ENCODE measurements at regions not wholly inside any gene's neighbourhood (a gene's known extent, or its start where the extent isn't known, plus 50 kb on each side); places are given as distances from the start of the nearest gene placed in this dataset.

DNA sequence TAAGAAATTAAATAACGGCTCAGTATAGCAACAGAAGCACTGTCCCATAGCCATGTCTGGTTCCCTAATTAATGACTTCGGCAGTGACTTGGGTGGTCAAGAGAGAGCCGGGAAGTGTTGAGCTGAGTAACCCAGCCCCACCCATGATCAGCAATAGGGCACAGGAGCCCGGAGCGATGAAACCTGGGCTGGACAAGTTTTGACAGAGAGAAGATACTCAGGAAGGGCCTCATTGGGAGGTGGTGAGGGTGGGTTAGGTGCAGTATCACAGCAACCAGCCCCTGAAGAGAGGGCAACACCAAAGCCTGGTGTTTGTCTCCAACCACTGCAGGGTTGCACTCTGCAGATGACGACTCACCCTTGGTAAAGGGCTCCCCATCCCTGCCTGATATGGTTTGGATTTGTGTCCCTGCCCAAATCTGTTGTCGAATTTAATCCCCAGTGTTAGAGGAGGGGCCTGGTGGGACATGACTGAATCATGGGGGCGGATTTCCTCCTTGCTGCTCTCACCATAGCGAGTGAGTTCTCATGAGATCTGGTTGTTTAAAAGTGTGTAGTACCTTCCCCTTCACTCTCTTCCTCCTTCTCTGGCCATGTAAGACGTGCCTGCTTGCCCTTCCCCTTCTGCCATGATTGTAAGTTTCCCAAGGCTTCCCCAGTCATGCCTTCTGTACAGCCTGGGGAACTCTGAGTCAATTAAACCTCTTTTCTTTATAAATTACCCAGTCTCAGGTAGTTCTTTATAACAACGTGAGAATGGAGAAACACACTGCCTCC is 124.9 kb upstream of the MED13L start:
- H3K27me3 ChIP-seq (ENCODE audit: control insufficient read depth, insufficient read depth, low read length): no peaks in the 10 kb centered on the region
- H3K9me3 ChIP-seq (ENCODE audit: control insufficient read depth, low read length): no peaks in the 10 kb centered on the region
- no peak overlapping the region for H3K9ac ChIP-seq (ENCODE audit: low read length)

DNA sequence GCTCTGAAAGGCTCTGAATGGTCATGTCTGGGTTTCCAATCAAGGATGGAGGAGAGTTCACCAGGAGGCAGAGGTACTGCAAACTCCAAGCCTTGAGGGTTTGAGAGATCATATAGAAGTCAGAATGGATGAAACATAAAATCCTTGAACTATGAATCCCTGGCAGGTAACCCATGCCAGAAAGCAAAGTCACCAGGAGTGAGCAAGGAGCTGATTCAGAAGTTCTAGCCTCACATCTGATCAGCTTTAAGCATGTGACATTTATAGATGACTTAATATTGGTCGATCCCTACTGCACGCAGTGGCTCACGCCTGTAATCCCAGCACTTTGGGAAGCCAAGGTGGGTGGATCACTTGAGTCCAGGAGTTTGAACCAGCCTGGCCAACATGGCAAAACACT is 126.1 kb upstream of the MED13L start:
- Histone ChIP-seq H3K4me1 (ENCODE audit: control insufficient read depth, insufficient read depth, low read length) (no peaks in the 10 kb centered on the region), H3K36me3 (ENCODE audit: control insufficient read depth, insufficient read depth, low read length) (no peaks in the 10 kb centered on the region), H3K9ac (ENCODE audit: low read length) (no peak overlapping the region), H3K4me3 (ENCODE audit: low read length) (no peak overlapping the region), H3K27me3 (ENCODE audit: control insufficient read depth, insufficient read depth, low read length) (no peaks in the 10 kb centered on the region), H3K9me3 (ENCODE audit: control insufficient read depth, low read length) (no peaks in the 10 kb centered on the region)

More for the DNA sequence above, 124.9 kb upstream of the MED13L start:
- Histone ChIP-seq H3K4me1 (ENCODE audit: control insufficient read depth, insufficient read depth, low read length) (no peaks in the 10 kb centered on the region), H3K36me3 (ENCODE audit: control insufficient read depth, insufficient read depth, low read length) (no peaks in the 10 kb centered on the region), H3K4me3 (ENCODE audit: low read length) (no peak overlapping the region)

GRCh38 chr12:116404247-116404646 is 126.8 kb upstream of the MED13L start:
- H3K4me3 ChIP-seq (ENCODE audit: low read length): no peak overlapping the region
- H3K36me3 ChIP-seq (ENCODE audit: control insufficient read depth, insufficient read depth, low read length): no peaks in the 10 kb centered on the region
- no peaks in the 10 kb centered on the region for H3K27me3 ChIP-seq (ENCODE audit: control insufficient read depth, insufficient read depth, low read length)
- no peaks in the 10 kb centered on the region for H3K4me1 ChIP-seq (ENCODE audit: control insufficient read depth, insufficient read depth, low read length)
- no peak overlapping the region for H3K9ac ChIP-seq (ENCODE audit: low read length)
- H3K9me3 ChIP-seq (ENCODE audit: control insufficient read depth, low read length): no peaks in the 10 kb centered on the region

DNA sequence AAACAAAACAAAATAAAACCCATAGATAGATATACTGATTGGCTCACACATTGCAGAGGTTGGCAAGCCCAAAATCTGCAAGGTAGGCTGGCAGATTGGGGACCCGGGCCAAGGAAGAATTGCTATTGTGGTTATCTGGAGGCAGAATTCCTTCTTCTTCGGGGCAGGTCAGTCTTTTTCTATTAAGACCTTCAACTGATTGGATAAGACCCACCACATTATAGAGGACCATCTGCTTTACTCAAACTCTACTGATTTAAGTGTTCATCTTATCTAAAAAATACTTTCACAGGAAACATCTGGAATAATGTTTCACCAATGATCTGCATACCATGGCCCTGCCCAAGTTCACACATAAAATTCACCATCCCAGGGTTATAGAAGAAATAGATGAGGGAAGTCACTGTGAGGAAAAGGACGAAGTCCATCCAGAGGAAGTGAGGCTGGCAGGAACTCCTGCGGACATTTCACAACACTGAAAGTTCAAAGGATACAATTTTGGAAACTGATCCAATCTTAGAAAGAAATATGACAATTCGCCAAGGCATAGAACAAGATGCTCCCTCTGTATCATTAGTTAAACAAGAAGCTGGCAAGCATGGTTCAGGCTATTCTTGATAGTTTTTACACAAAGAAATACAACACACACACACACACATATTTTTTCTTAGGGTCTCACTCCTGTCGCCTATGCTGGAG is 127.6 kb upstream of the MED13L start:
- H3K27me3 ChIP-seq (ENCODE audit: control insufficient read depth, insufficient read depth, low read length): no peaks in the 10 kb centered on the region
- no peaks in the 10 kb centered on the region for H3K4me1 ChIP-seq (ENCODE audit: control insufficient read depth, insufficient read depth, low read length)
- H3K9ac ChIP-seq (ENCODE audit: low read length): no peak overlapping the region
- no peak overlapping the region for H3K4me3 ChIP-seq (ENCODE audit: low read length)
- no peaks in the 10 kb centered on the region for H3K9me3 ChIP-seq (ENCODE audit: control insufficient read depth, low read length)
- H3K36me3 ChIP-seq (ENCODE audit: control insufficient read depth, insufficient read depth, low read length): no peaks in the 10 kb centered on the region

- H3K4me1 ChIP-seq (ENCODE audit: control insufficient read depth, insufficient read depth, low read length): no peaks in the 10 kb centered on the region
- no peaks in the 10 kb centered on the region for H3K27me3 ChIP-seq (ENCODE audit: control insufficient read depth, insufficient read depth, low read length)
- H3K36me3 ChIP-seq (ENCODE audit: control insufficient read depth, insufficient read depth, low read length): no peaks in the 10 kb centered on the region
- no peaks in the 10 kb centered on the region for H3K9me3 ChIP-seq (ENCODE audit: control insufficient read depth, low read length)
- H3K9ac ChIP-seq (ENCODE audit: low read length): no peak overlapping the region
- H3K4me3 ChIP-seq (ENCODE audit: low read length): no peak overlapping the region
Observed at GRCh38 chr12:116406529-116406928, 129.0 kb upstream of the MED13L start.

DNA sequence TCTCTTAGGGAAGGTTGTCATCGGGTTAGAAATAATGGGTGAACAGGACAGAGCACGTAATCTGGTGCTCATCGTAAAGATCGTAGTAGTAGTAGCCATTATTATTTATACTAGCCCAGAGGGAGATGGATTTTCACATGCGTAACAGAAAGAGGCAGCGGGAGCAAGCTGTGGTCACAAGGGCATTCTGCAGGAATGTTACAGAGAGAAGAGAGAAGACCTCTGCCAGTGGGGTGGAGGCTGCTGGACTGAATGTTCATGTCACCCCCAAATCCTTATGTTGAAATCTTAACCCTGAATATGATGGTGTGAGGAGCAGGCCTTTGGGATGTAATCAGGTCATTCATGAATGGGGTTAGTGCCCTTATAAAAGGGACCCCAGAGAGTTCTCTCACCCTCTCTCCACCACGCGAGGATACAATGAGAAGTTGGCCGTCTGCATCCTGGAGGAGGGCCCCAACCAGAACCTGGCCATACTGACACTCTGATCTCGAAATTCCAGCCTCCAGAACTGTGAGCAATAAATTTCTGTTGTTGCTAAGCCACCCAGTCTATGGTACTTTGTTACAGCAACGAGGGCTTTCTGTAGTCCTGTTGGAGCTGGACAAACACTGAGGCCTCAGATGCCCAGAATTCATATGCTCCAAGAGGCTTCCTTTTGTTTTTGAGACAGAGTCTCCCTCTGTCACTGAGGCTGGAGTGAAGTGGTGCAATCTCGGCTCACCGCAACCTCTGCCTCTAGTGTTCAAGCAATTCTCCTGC is 131.2 kb upstream of the MED13L start:
- Histone ChIP-seq H3K27me3 (ENCODE audit: control insufficient read depth, insufficient read depth, low read length) (no peaks in the 10 kb centered on the region), H3K4me1 (ENCODE audit: control insufficient read depth, insufficient read depth, low read length) (no peaks in the 10 kb centered on the region)

DNA sequence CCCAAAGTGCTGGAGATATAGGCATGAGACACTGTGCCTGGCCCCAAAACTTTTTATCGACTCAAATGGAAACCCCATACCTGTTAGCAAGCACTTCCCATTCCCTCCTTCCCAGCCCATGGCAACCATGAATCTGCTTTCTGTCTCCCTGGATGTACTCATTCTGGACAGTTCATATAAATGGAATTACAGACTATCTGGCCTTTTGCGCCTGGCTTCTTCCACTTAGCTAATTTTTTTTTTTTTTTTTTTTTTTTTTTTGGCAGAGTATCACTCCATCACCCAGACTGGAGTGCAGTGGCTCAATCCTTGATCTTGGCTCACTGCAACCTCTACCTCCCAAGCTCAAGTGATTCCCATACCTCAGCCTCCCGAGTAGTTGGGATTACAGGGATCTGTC is 134.5 kb upstream of the MED13L start:
- no peak overlapping the region for H3K4me3 ChIP-seq (ENCODE audit: low read length)
- no peaks in the 10 kb centered on the region for H3K36me3 ChIP-seq (ENCODE audit: control insufficient read depth, insufficient read depth, low read length)
- H3K4me1 ChIP-seq (ENCODE audit: control insufficient read depth, insufficient read depth, low read length): no peaks in the 10 kb centered on the region
- H3K9me3 ChIP-seq (ENCODE audit: control insufficient read depth, low read length): no peaks in the 10 kb centered on the region
- no peak overlapping the region for H3K9ac ChIP-seq (ENCODE audit: low read length)
- H3K27me3 ChIP-seq (ENCODE audit: control insufficient read depth, insufficient read depth, low read length): no peaks in the 10 kb centered on the region

More for the DNA sequence above, 131.2 kb upstream of the MED13L start:
- Histone ChIP-seq H3K9ac (ENCODE audit: low read length) (no peak overlapping the region), H3K4me3 (ENCODE audit: low read length) (no peak overlapping the region), H3K9me3 (ENCODE audit: control insufficient read depth, low read length) (no peaks in the 10 kb centered on the region), H3K36me3 (ENCODE audit: control insufficient read depth, insufficient read depth, low read length) (no peaks in the 10 kb centered on the region)

DNA sequence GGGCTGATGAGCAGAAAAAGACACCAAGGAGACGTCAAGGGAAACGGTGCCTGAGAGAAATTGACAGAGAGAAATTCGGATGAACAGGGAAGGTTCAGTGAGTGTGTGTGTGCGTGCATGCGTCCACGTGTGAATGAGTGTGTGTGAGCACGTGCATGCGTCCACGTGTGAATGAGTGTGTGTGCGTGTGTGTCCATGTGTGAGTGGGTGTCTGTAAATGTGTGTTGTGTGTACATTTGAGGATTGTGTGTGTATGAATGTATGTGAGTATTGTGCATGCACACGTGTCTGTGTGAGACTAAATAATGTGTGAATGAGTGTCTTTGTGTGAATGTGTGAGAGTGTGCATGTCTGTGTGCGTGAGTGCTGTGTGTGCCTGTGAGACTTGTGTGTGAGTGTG is 137.4 kb upstream of the MED13L start:
- no peak overlapping the region for H3K4me3 ChIP-seq (ENCODE audit: low read length)
- no peaks in the 10 kb centered on the region for H3K27me3 ChIP-seq (ENCODE audit: control insufficient read depth, insufficient read depth, low read length)
- no peaks in the 10 kb centered on the region for H3K36me3 ChIP-seq (ENCODE audit: control insufficient read depth, insufficient read depth, low read length)
- H3K9ac ChIP-seq (ENCODE audit: low read length): no peak overlapping the region
- no peaks in the 10 kb centered on the region for H3K9me3 ChIP-seq (ENCODE audit: control insufficient read depth, low read length)
- H3K4me1 ChIP-seq (ENCODE audit: control insufficient read depth, insufficient read depth, low read length): no peaks in the 10 kb centered on the region

DNA sequence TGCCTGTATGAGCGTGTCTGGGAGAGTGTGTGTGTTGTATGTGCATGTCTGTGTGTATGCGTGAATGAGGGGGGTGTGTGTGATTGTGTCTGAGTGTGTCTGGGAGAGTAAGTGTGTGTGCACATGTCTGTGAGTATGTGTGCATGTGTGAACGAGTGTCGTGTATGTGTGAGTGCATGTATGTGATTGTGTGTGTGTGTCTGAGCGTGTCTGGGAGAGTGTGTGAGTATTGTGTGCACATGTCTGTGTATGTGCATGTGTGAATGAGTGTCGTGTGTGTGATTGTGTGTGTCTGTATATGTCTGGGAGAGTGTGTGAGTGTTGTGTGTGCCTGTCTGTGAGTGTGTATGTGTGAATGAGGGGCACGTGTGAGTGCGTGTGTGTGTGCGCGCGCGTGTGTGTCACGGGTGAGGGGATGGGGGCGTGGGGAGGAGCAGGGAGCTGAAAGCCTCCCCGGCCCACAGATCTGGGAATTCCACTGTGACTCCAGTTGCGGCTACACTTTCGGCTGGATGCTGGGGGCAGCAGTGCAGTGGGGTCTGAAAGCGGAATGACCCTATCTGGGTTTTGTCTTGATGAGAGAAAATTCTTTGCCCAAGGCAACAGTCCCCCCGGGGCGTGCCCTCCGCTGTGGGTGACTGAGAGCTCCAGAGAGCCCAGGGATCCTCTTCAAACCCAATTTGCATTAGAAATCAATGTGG is 138.1 kb upstream of the MED13L start:
- Histone ChIP-seq H3K4me1 (ENCODE audit: control insufficient read depth, insufficient read depth, low read length) (no peaks in the 10 kb centered on the region), H3K9ac (ENCODE audit: low read length) (no peak overlapping the region), H3K36me3 (ENCODE audit: control insufficient read depth, insufficient read depth, low read length) (no peaks in the 10 kb centered on the region), H3K4me3 (ENCODE audit: low read length) (no peak overlapping the region), H3K27me3 (ENCODE audit: control insufficient read depth, insufficient read depth, low read length) (no peaks in the 10 kb centered on the region), H3K9me3 (ENCODE audit: control insufficient read depth, low read length) (no peaks in the 10 kb centered on the region)

GRCh38 chr12:116416166-116416565 is 138.7 kb upstream of the MED13L start:
- H3K9me3 ChIP-seq (ENCODE audit: control insufficient read depth, low read length): no peaks in the 10 kb centered on the region
- H3K36me3 ChIP-seq (ENCODE audit: control insufficient read depth, insufficient read depth, low read length): no peaks in the 10 kb centered on the region
- H3K9ac ChIP-seq (ENCODE audit: low read length): no peak overlapping the region
- H3K27me3 ChIP-seq (ENCODE audit: control insufficient read depth, insufficient read depth, low read length): no peaks in the 10 kb centered on the region
- no peaks in the 10 kb centered on the region for H3K4me1 ChIP-seq (ENCODE audit: control insufficient read depth, insufficient read depth, low read length)
- no peak overlapping the region for H3K4me3 ChIP-seq (ENCODE audit: low read length)

- Histone ChIP-seq H3K9ac (ENCODE audit: low read length) (no peak overlapping the region), H3K4me3 (ENCODE audit: low read length) (no peak overlapping the region), H3K36me3 (ENCODE audit: control insufficient read depth, insufficient read depth, low read length) (no peaks in the 10 kb centered on the region), H3K27me3 (ENCODE audit: control insufficient read depth, insufficient read depth, low read length) (no peaks in the 10 kb centered on the region), H3K9me3 (ENCODE audit: control insufficient read depth, low read length) (no peaks in the 10 kb centered on the region), H3K4me1 (ENCODE audit: control insufficient read depth, insufficient read depth, low read length) (no peaks in the 10 kb centered on the region)
Observed at GRCh38 chr12:116418551-116418950, 140.6 kb upstream of the MAP1LC3B2 start.
